Activated CD8-positive, alpha-beta T cell treated with anti-CD3 and anti-CD28 coated beads for 36 hours (primary cell): ENCODE measurements at regions not wholly inside any gene's neighbourhood (a gene's known extent, or its start where the extent isn't known, plus 50 kb on each side); places are given as distances from the start of the nearest gene placed in this dataset.

Experiments used
- ATAC-seq: fragments of 200-7000 bp; cut with Tn5 transposase; one replicate; pipeline ENCODE4 v1.10.0; 2021; ENCODE audit warnings: mild to moderate bottlenecking, moderate library complexity
- CTCF ChIA-PET: fragments of 350-600 bp; sonication (Branson Sonifier 250); formaldehyde crosslinking; loops from one replicate; lab custom pipeline; 2021; ENCODE audit warnings: antibody characterized with exemption; lab: Charles Lee
- POLR2A ChIA-PET: fragments of 350-600 bp; sonication (Branson Sonifier 250); formaldehyde crosslinking; loops from one replicate; lab custom pipeline; 2021; ENCODE audit warnings: antibody characterized with exemption; lab: Charles Lee
- DNase-seq: peaks from one replicate; pipeline ENCODE4 v3.0.0-alpha.2; 2020
- H3K27ac Mint-ChIP-seq: one replicate; pipeline ENCODE4 v1.8.0; 2021; ENCODE audit warnings: mild to moderate bottlenecking, mixed read lengths
- H3K27me3 Mint-ChIP-seq: one replicate; pipeline ENCODE4 v1.8.0; 2021; ENCODE audit warnings: mixed read lengths
- H3K36me3 Mint-ChIP-seq: one replicate; pipeline ENCODE4 v1.8.0; 2021; ENCODE audit warnings: low read depth, mixed read lengths
- H3K4me1 Mint-ChIP-seq: one replicate; pipeline ENCODE4 v1.8.0; 2021; ENCODE audit warnings: low read depth, mixed read lengths
- H3K4me3 Mint-ChIP-seq: one replicate; pipeline ENCODE4 v1.8.0; 2021; ENCODE audit warnings: mild to moderate bottlenecking, moderate library complexity, mixed read lengths
- H3K9me3 Mint-ChIP-seq: one replicate; pipeline ENCODE4 v1.8.0; 2021; ENCODE audit warnings: mixed read lengths
- intact Hi-C: fragments of 100-400 bp; cut with micrococcal nuclease; formaldehyde crosslinking; loops from one replicate; pipeline ENCODE4 v1.10.0; 2022
- TF ChIP-seq, protein P1 (sequence below): fragments of 200-600 bp; IDR thresholded peaks from one replicate; pipeline ENCODE4 v1.8.0; 2022; ENCODE audit warnings: antibody characterized with exemption, mild to moderate bottlenecking

DNA sequence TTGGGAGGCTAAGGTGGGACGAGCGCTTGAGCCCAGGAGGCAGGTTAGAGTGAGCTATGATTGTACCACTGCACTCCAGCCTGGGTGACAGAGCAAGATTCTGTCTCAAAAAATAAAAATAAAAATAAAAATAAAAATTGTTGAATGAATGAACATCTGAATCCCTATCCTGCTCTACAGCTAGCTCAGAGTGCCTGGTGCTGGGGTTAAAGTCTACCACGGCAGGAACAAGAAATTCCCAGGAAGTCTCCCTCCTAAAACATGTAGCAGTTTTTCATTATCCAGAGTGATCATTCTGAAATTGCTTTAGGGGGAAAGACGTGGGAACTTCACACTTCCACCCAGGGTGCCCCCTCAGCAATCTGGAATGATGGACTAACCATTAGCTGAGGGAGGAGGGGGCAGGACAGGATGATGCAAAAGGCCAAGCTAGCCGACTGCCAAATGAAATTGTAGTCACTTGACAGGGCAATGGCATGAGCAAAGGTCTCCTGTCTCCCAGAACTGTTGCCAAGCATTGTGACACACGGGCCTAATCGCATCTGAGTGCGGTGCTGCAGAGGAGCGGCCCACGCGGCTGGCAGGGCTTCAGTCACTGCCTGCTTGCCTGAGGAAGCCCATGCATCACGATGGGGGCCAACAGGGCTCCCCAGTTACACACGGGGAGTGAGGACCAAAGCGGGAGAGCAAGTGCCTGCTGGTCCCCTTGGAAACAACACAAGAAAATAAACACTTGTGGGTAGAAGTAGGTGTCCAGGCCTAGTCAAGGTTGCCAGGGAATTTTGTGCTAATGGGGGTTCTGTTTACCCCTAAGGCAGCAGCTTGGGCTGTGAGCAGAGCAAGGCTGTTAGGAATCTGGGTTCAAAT lies 85.7 kb downstream of the NENF start:
- ChIA-PET POLR2A (no interaction called here), CTCF (no interaction called here)
- intact Hi-C loops = no loop called here
- TF ChIP-seq, protein P1, sequence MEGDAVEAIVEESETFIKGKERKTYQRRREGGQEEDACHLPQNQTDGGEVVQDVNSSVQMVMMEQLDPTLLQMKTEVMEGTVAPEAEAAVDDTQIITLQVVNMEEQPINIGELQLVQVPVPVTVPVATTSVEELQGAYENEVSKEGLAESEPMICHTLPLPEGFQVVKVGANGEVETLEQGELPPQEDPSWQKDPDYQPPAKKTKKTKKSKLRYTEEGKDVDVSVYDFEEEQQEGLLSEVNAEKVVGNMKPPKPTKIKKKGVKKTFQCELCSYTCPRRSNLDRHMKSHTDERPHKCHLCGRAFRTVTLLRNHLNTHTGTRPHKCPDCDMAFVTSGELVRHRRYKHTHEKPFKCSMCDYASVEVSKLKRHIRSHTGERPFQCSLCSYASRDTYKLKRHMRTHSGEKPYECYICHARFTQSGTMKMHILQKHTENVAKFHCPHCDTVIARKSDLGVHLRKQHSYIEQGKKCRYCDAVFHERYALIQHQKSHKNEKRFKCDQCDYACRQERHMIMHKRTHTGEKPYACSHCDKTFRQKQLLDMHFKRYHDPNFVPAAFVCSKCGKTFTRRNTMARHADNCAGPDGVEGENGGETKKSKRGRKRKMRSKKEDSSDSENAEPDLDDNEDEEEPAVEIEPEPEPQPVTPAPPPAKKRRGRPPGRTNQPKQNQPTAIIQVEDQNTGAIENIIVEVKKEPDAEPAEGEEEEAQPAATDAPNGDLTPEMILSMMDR = no peak
- no peaks in the 10 kb centered on the region for H3K36me3 Mint-ChIP-seq
- H3K4me3 Mint-ChIP-seq = no peak overlapping the region
- ATAC-seq (no peak), DNase-seq (no peak)
- H3K4me1 Mint-ChIP-seq = peaks cover 2% of the 10 kb centered on the region
- H3K27ac Mint-ChIP-seq = no peak overlapping the region
- peaks cover 37% of the 10 kb centered on the region for H3K27me3 Mint-ChIP-seq
- no peaks in the 10 kb centered on the region for H3K9me3 Mint-ChIP-seq

DNA sequence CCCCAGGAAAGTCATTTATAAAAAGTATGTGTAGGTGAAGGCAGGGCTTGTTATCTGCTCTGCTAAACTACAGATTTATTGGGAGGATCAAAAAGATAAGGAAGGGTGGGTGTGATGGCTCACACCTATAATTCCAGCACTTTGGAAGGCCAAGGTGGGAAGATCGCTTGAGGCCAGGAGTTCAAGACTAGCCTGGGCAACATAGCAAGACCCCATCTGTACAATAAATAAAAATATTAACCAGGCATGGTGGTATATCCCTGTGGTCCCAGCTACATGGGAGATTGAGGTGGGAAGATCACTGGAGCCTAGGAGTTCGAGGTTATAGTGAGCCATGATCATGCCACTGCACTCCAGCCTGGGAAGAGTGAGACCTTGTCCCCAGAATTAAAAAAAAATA lies 86.4 kb downstream of the NENF start:
- no peak for DNase-seq
- CTCF ChIA-PET = interaction anchor here (0.8 kb wide), 1 partner anchor 41 kb away, joined by 3 read pairs; no protein-coding TSS in a partner anchor
- peaks cover 2% of the 10 kb centered on the region for H3K4me1 Mint-ChIP-seq
- no peak for ATAC-seq
- POLR2A ChIA-PET = no interaction called here
- no peak overlapping the region for H3K27ac Mint-ChIP-seq
- intact Hi-C loops = no loop called here
- TF ChIP-seq, protein P1 = no peak
- H3K27me3 Mint-ChIP-seq = peaks cover 34% of the 10 kb centered on the region
- no peaks in the 10 kb centered on the region for H3K36me3 Mint-ChIP-seq
- H3K9me3 Mint-ChIP-seq = no peaks in the 10 kb centered on the region
- H3K4me3 Mint-ChIP-seq = no peak overlapping the region

DNA sequence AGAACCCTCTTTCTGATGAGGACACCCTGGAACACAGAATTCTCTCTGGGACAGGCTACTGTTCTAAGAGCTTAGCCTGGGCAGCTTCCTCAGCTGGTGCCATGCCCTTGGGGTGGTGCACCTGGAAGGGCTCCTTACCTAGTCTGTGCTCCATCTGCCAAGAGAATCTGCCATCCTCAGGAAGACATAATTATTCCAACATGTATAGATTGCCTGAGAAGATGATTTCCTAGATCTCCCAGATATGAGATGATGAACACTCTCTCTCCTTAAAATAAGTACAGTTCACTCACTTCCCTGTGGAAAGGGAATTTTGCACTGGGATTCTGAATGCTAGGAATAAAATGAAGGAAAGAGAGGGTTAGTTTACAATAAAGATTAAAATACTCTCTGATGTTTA lies 87.6 kb downstream of the NENF start:
- Mint-ChIP-seq H3K9me3 (no peaks in the 10 kb centered on the region), H3K4me1 (no peaks in the 10 kb centered on the region), H3K36me3 (no peaks in the 10 kb centered on the region), H3K27ac (no peak overlapping the region), H3K27me3 (peaks cover 30% of the 10 kb centered on the region), H3K4me3 (no peak overlapping the region)
- POLR2A ChIA-PET = no interaction called here
- DNase-seq (no peak), ATAC-seq (no peak)
- intact Hi-C loops = no loop called here
- CTCF ChIA-PET = no interaction called here
- TF ChIP-seq, protein P1 = no peak

DNA sequence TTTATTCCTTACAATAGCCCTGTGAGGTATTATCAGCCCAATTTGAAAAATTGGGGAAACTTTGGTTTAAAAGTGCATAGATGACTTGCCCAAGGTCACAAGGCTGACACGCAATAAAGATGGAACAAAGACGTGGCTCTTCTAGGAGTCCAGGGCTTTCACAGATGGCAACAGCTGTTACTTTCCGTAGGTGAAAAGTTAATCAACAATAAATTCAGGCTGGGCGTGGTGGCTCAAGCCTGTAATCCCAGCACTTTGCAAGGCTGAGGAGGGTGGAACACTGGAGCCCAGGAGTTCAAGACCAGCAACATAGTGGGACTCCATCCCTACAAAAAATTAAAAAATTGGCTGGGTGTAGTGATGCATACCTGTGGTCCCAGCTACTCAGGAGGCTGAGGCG lies 87.8 kb upstream of the ATF3 start:
- H3K27me3 Mint-ChIP-seq = peaks cover 26% of the 10 kb centered on the region
- H3K27ac Mint-ChIP-seq = no peak overlapping the region
- ATAC-seq = no peak
- H3K4me3 Mint-ChIP-seq = no peak overlapping the region
- no peaks in the 10 kb centered on the region for H3K4me1 Mint-ChIP-seq
- intact Hi-C loops = no loop called here
- H3K36me3 Mint-ChIP-seq = no peaks in the 10 kb centered on the region
- H3K9me3 Mint-ChIP-seq = no peaks in the 10 kb centered on the region
- ChIA-PET POLR2A (no interaction called here), CTCF (interaction anchor here (0.6 kb wide), 1 partner anchor 159 kb away, joined by 3 read pairs; no protein-coding TSS in a partner anchor)
- TF ChIP-seq, protein P1 = no peak
- no peak for DNase-seq

DNA sequence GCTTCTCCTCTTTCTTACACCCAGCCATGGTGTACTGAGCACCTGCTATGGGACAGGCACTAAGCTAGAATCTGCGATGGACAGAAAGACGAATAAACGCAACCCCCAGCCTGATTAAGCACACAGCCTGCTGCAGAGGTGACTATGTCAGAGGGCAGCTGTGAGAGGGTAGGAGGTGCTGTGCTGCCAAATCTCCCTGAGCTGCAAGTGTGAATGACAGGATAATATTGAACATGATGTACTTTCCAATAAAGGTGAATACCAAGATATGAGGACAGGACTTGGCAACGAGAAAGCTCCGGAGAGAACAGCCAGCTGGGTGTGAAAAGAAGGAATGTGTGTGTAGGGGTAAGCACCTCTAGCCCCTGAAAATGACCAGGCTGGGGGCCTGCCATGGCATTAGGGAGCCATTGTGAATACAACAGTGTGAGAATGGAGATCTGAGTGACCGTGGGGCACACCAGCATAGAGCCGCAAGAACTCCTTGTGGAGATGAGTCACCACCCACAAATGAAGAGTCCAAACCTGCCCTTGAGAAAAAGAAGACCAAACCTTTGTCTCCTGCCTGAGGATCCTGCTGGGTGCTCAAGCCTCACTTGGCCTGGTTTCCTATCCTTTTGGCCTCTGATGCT lies 83.0 kb upstream of the ATF3 start:
- POLR2A ChIA-PET = no interaction called here
- TF ChIP-seq, protein P1 = no peak
- no peak overlapping the region for H3K27ac Mint-ChIP-seq
- intact Hi-C loops = no loop called here
- H3K9me3 Mint-ChIP-seq = no peaks in the 10 kb centered on the region
- H3K36me3 Mint-ChIP-seq = no peaks in the 10 kb centered on the region
- no peaks in the 10 kb centered on the region for H3K4me1 Mint-ChIP-seq
- ATAC-seq = no peak
- no peak overlapping the region for H3K4me3 Mint-ChIP-seq
- CTCF ChIA-PET = interaction anchor here (0.8 kb wide), 1 partner anchor 70 kb away, joined by 3 read pairs; no protein-coding TSS in a partner anchor
- no peak for DNase-seq
- peaks cover 10% of the 10 kb centered on the region for H3K27me3 Mint-ChIP-seq
